Tibial nerve (tissue), 3 donors: ENCODE measurements at regions not wholly inside any gene's neighbourhood (a gene's known extent, or its start where the extent isn't known, plus 50 kb on each side); places are given as distances from the start of the nearest gene placed in this dataset.

ENCODE experiments used
- CTCF ChIP-seq, 5 experiments: fragments of 200-600 bp in 3 of 5; fragments of 450-650 bp in 2 of 5; sonication (generic) in 3 of 5; IDR thresholded peaks; one replicate each; pipeline ENCODE4 v1.5.1; 2016 to 2019; ENCODE audit warnings: antibody characterized with exemption in 5 of 5, mild to moderate bottlenecking in 3 of 5, moderate library complexity in 2 of 5
- POLR2A ChIP-seq, 2 donors: fragments of 450-650 bp; IDR thresholded peaks; one replicate each; pipeline ENCODE4 v1.6.1; 2017; ENCODE audit warnings: antibody characterized with exemption in 2 of 2, mild to moderate bottlenecking in 2 of 2, moderate library complexity in 2 of 2

- TF ChIP-seq CTCF (IDR thresholded peaks at IDR 0.05): no peak
- no peak for TF ChIP-seq POLR2A (IDR thresholded peaks at IDR 0.05)
These were observed 83.8 kb upstream of the RASGEF1B start for GRCh38 chr4:81555489-81555888.
